Stomach (tissue), 8 donors: ENCODE measurements at regions not wholly inside any gene's neighbourhood (a gene's known extent, or its start where the extent isn't known, plus 50 kb on each side); places are given as distances from the start of the nearest gene placed in this dataset.

Source experiments
- DNase-seq, 2 donors: peaks; one replicate each; pipeline versions ENCODE4 v3.0.0 to v3.0.0-alpha.2; 2013 to 2019
- H3K27ac ChIP-seq, 5 donors: fragments of 200-600 bp in 4 of 5; sonication (generic) in 4 of 5; one replicate each; pipeline ENCODE4 v1.5.1; 2013 to 2019; ENCODE audit warnings: mild to moderate bottlenecking in 1 of 5, moderate library complexity in 1 of 5
- H3K27me3 ChIP-seq, 3 donors: fragments of 200-600 bp; sonication (generic); one replicate each; pipeline ENCODE4 v1.5.1; 2017 to 2019; ENCODE audit warnings: mixed run types in 1 of 3
- H3K36me3 ChIP-seq, 4 donors: fragments of 200-600 bp; sonication (generic); 1 replicate in 3 of 4; 2 replicates in 1 of 4; pipeline ENCODE4 v1.5.1; 2016 to 2019
- H3K4me1 ChIP-seq, 4 donors: fragments of 200-600 bp; sonication (generic); one replicate each; pipeline ENCODE4 v1.5.1; 2016 to 2019
- H3K4me3 ChIP-seq, 4 donors: fragments of 200-600 bp; sonication (generic) in 3 of 4; one replicate each; pipeline ENCODE4 v1.5.1; 2016 to 2019; ENCODE audit warnings: mild to moderate bottlenecking in 1 of 4
- H3K9me3 ChIP-seq, 4 donors: fragments of 200-600 bp; sonication (generic); one replicate each; pipeline ENCODE4 v1.5.1; 2016 to 2019
- CTCF ChIP-seq, 7 experiments: fragments of 450-650 bp in 4 of 7; fragments of 200-600 bp in 3 of 7; sonication (generic) in 3 of 7; IDR thresholded peaks; one replicate each; pipeline ENCODE4 v1.5.1; 2016 to 2019; ENCODE audit warnings: antibody characterized with exemption in 7 of 7, control low read depth in 2 of 7, mild to moderate bottlenecking in 1 of 7
- EP300 ChIP-seq: sonication (generic); formaldehyde crosslinking; IDR thresholded peaks from one replicate; pipeline ENCODE4 v1.6.1; 2017; ENCODE audit warnings: antibody characterized with exemption
- POLR2A ChIP-seq, 4 donors: fragments of 450-650 bp; IDR thresholded peaks; one replicate each; pipeline ENCODE4 v1.6.1; 2016; ENCODE audit warnings: antibody characterized with exemption in 4 of 4, control low read depth in 2 of 4, mild to moderate bottlenecking in 1 of 4, moderate library complexity in 1 of 4
- POLR2AphosphoS5 ChIP-seq, 3 donors: sonication (generic); formaldehyde crosslinking; IDR thresholded peaks; one replicate each; pipeline ENCODE4 v1.6.1; 2016; ENCODE audit warnings: antibody characterized with exemption in 3 of 3
- WGBS, 5 donors: extraction: QIAGEN DNeasy Blood & Tissue Kit in 3 of 5; methylation state at CpG; one replicate each; pipeline versions ENCODE4 v1.1.5 to v1.1.7; 2013 to 2018; 5-methylcytosine and 5-hydroxymethylcytosine counted together
- intact Hi-C: fragments of 100-400 bp; cut with DNase I; formaldehyde crosslinking; loops from one replicate; pipeline ENCODE4 v1.15.1; 2023; ENCODE audit warnings: low total_unique reads
- donor health status: healthy with polysubstance abuse.
- donor health status: Bipolar disorder and iron deficiency.
- donor health status: healthy.

GRCh38 chr1:102627145-102627544 lies 481.2 kb downstream of the COL11A1 start:
- Histone ChIP-seq H3K27ac (no peak overlapping the region), H3K4me1 (no peaks in the 10 kb centered on the region), H3K4me3 (no peak overlapping the region), H3K27me3 (no peaks in the 10 kb centered on the region), H3K36me3 (no peaks in the 10 kb centered on the region), H3K9me3 (no peaks in the 10 kb centered on the region)
- TF ChIP-seq EP300, result no peak
- TF ChIP-seq POLR2AphosphoS5 (IDR thresholded peaks at IDR 0.05), result no peak
- TF ChIP-seq POLR2A (IDR thresholded peaks at IDR 0.05), result no peak
- TF ChIP-seq CTCF (IDR thresholded peaks at IDR 0.05), result no peak
- DNase-seq, result no peak
- intact Hi-C loops, result no loop called here
- 45 to 68% (median 60%) methylated on average over 2 of the region's 2 CpGs for WGBS, 5 donors

- no peaks in the 10 kb centered on the region for H3K27me3 ChIP-seq
- H3K4me1 ChIP-seq, result no peaks in the 10 kb centered on the region
- H3K4me3 ChIP-seq, result no peak overlapping the region
- no peaks in the 10 kb centered on the region for H3K36me3 ChIP-seq
- 17 to 31% (median 26%) methylated on average over 2 of the region's 2 CpGs for WGBS, 5 donors
- TF ChIP-seq POLR2A (IDR thresholded peaks at IDR 0.05), result no peak
- no peak for TF ChIP-seq EP300
- no peak for TF ChIP-seq CTCF (IDR thresholded peaks at IDR 0.05)
- TF ChIP-seq POLR2AphosphoS5 (IDR thresholded peaks at IDR 0.05), result no peak
- no peak overlapping the region for H3K27ac ChIP-seq
- intact Hi-C loops, result no loop called here
- peaks cover 0 to 7% (median 6%) of the 10 kb centered on the region in 4 donors for H3K9me3 ChIP-seq
- DNase-seq, result no peak
These were observed 492.4 kb downstream of the COL11A1 start for GRCh38 chr1:102615896-102616295.

- no peaks in the 10 kb centered on the region for H3K4me1 ChIP-seq
- no peaks in the 10 kb centered on the region for H3K27me3 ChIP-seq
- WGBS, 5 donors, result 81 to 96% (median 92%) methylated on average over 2 of the region's 2 CpGs
- TF ChIP-seq CTCF (IDR thresholded peaks at IDR 0.05) (no peak), EP300 (no peak), POLR2AphosphoS5 (IDR thresholded peaks at IDR 0.05) (no peak), POLR2A (IDR thresholded peaks at IDR 0.05) (no peak)
- no peak for DNase-seq
- peaks cover 0 to 2% (median 0%) of the 10 kb centered on the region in 4 donors for H3K9me3 ChIP-seq
- intact Hi-C loops, result no loop called here
- no peak overlapping the region for H3K27ac ChIP-seq
- no peaks in the 10 kb centered on the region for H3K36me3 ChIP-seq
- no peak overlapping the region for H3K4me3 ChIP-seq
These were observed 513.2 kb downstream of the COL11A1 start for GRCh38 chr1:102595106-102595505.

GRCh38 chr1:102593276-102593675 lies 515.0 kb downstream of the COL11A1 start:
- H3K9me3 ChIP-seq, result peaks cover 0 to 7% (median 0%) of the 10 kb centered on the region in 4 donors
- H3K27me3 ChIP-seq, result no peaks in the 10 kb centered on the region
- no peak overlapping the region for H3K4me3 ChIP-seq
- DNase-seq, result no peak
- no peak overlapping the region for H3K27ac ChIP-seq
- H3K4me1 ChIP-seq, result no peaks in the 10 kb centered on the region
- TF ChIP-seq EP300, result no peak
- TF ChIP-seq POLR2AphosphoS5 (IDR thresholded peaks at IDR 0.05), result no peak
- intact Hi-C loops, result no loop called here
- H3K36me3 ChIP-seq, result no peaks in the 10 kb centered on the region

GRCh38 chr1:102588536-102588935 lies 519.8 kb downstream of the COL11A1 start:
- Histone ChIP-seq H3K36me3 (no peaks in the 10 kb centered on the region), H3K27me3 (no peaks in the 10 kb centered on the region), H3K4me1 (no peaks in the 10 kb centered on the region), H3K9me3 (peaks cover 0 to 13% (median 0%) of the 10 kb centered on the region in 4 donors), H3K4me3 (no peak overlapping the region), H3K27ac (no peak overlapping the region)
- peak in 1 of 2 donors; percentile 12 for DNase-seq
- TF ChIP-seq EP300, result no peak
- no peak for TF ChIP-seq POLR2A (IDR thresholded peaks at IDR 0.05)
- TF ChIP-seq POLR2AphosphoS5 (IDR thresholded peaks at IDR 0.05), result no peak
- TF ChIP-seq CTCF (IDR thresholded peaks at IDR 0.05), result no peak
- WGBS, 5 donors, result 43 to 49% (median 46%) methylated on average over 2 of the region's 2 CpGs
- intact Hi-C loops, result no loop called here
